HepG2 (cell line): ENCODE measurements at regions not wholly inside any gene's neighbourhood (a gene's known extent, or its start where the extent isn't known, plus 50 kb on each side); places are given as distances from the start of the nearest gene placed in this dataset.

Experiments
- ATAC-seq: fragments of 200-7000 bp; cut with Tn5 transposase; 3 replicates; pipeline ENCODE4 v1.9.1; 2020; ENCODE audit warnings: mild to moderate bottlenecking, moderate library complexity
- BruUV-seq: library from RNA; stranded (reverse); fragments of 400-500 nt; replicated peaks from 2 replicates; lab custom pipeline; 2021; lab: Mats Ljungman, UMichigan
- CTCF ChIA-PET: fragments of 300-600 bp; formaldehyde crosslinking; extraction: SDS; loops from one replicate; lab custom pipeline; 2021; ENCODE audit warnings: low total read pairs, inconsistent platforms, low intra/inter-chr PET ratio; lab: Yijun Ruan, JAX
- POLR2A ChIA-PET: fragments of 350-600 bp; sonication (Branson Sonifier 250); formaldehyde crosslinking; loops from one replicate; lab custom pipeline; 2020; ENCODE audit warnings: antibody characterized with exemption, inconsistent platforms; lab: Yijun Ruan, JAX
- DNase-seq: peaks from one replicate; pipeline ENCODE4 v3.0.0-alpha.2; 2015; ENCODE audit warnings: low spot score
- FAIRE-seq: peaks from 3 replicates; lab custom pipeline; 2011; peaks lifted over from hg19 to GRCh38; lab: Jason Lieb, UNC
- H2AFZ ChIP-seq: one replicate; pipeline ENCODE4 v1.6.1; 2011; ENCODE audit warnings: low read length, inconsistent platforms
- H3K27ac ChIP-seq: fragments of 300-600 bp; 3 replicates; pipeline ENCODE4 v1.8.0; 2011; ENCODE audit warnings: mixed run types, mild to moderate bottlenecking, mixed read lengths, low read length, inconsistent platforms; ENCODE audit not compliant: insufficient read depth; ENCODE audit errors: extremely low read length
- H3K27me3 ChIP-seq, 2 experiments: fragments of 200-600 bp in 1 of 2; 2 replicates in 1 of 2; 3 replicates in 1 of 2; pipeline versions ENCODE4 v1.6.0 to v1.8.0; 2011; ENCODE audit warnings: low read length in 2 of 2, mild to moderate bottlenecking in 2 of 2, moderate library complexity in 2 of 2, inconsistent platforms in 1 of 2; ENCODE audit not compliant: insufficient read depth in 2 of 2, control insufficient read depth in 1 of 2
- H3K36me3 ChIP-seq, 2 experiments: fragments of 200-600 bp in 1 of 2; replicated peaks in 1 of 2; 2 replicates in 1 of 2; 3 replicates in 1 of 2; pipeline versions ENCODE4 v1.5.1 to v1.8.0; 2011; ENCODE audit warnings: low read length in 2 of 2, inconsistent platforms in 1 of 2; ENCODE audit not compliant: insufficient read depth in 2 of 2, control insufficient read depth in 1 of 2
- H3K4me1 ChIP-seq: 2 replicates; pipeline ENCODE4 v1.5.1; 2012; ENCODE audit warnings: low read length, inconsistent platforms; ENCODE audit not compliant: insufficient read depth
- H3K4me2 ChIP-seq: 2 replicates; pipeline ENCODE4 v1.6.0; 2011; ENCODE audit warnings: low read depth, low read length, inconsistent platforms
- H3K4me3 ChIP-seq, 3 experiments: fragments of 200-600 bp in 1 of 3; sonication (generic), shearing (Covaris generic) in 1 of 3; replicated peaks in 1 of 3; 2 replicates each; pipeline ENCODE4 v1.5.1; 2011 to 2016; ENCODE audit warnings: low read length in 3 of 3, inconsistent platforms in 2 of 3, low read depth in 2 of 3, mild to moderate bottlenecking in 2 of 3, control low read depth in 1 of 3, mixed read lengths in 1 of 3; ENCODE audit not compliant: insufficient read depth in 1 of 3
- H3K79me2 ChIP-seq: one replicate; pipeline ENCODE4 v1.6.1; 2011; ENCODE audit warnings: low read length, inconsistent platforms; ENCODE audit not compliant: insufficient read depth
- H3K9ac ChIP-seq: 2 replicates; pipeline ENCODE4 v1.6.0; 2011; ENCODE audit warnings: mild to moderate bottlenecking, low read depth, low read length, inconsistent platforms; ENCODE audit not compliant: insufficient read depth
- H3K9me3 ChIP-seq: 2 replicates; pipeline ENCODE4 v1.5.1; 2012; ENCODE audit warnings: mild to moderate bottlenecking, low read length
- H4K20me1 ChIP-seq: 2 replicates; pipeline ENCODE4 v1.6.0; 2011; ENCODE audit warnings: inconsistent platforms, mild to moderate bottlenecking, low read length, moderate library complexity; ENCODE audit not compliant: insufficient read depth
- ARNTL ChIP-seq: sonication (generic); formaldehyde crosslinking; IDR thresholded peaks from 2 replicates; pipeline ENCODE4 v1.4.0; 2020; ENCODE audit warnings: mild to moderate bottlenecking, missing genetic modification reagents
- CHCHD3 ChIP-seq: sonication (generic); formaldehyde crosslinking; IDR thresholded peaks from 2 replicates; pipeline ENCODE4 v1.8.0; 2022; ENCODE audit warnings: mild to moderate bottlenecking, missing genetic modification reagents, moderate library complexity
- ETS1 ChIP-seq: sonication (generic); formaldehyde crosslinking; IDR thresholded peaks from 2 replicates; pipeline ENCODE4 v1.4.0; 2020; ENCODE audit warnings: missing genetic modification reagents
- FOXC1 ChIP-seq: sonication (generic); formaldehyde crosslinking; IDR thresholded peaks from 2 replicates; pipeline ENCODE4 v1.8.0; 2022; ENCODE audit warnings: mild to moderate bottlenecking, missing genetic modification reagents, borderline replicate concordance
- FOXP1 ChIP-seq, 2 experiments: fragments of 450-650 bp in 1 of 2; IDR thresholded peaks; 2 replicates each; pipeline ENCODE4 v1.6.1; 2017 to 2018; ENCODE audit warnings: antibody characterized with exemption in 1 of 2
- HMG20A ChIP-seq: IDR thresholded peaks from 2 replicates; pipeline ENCODE4 v1.6.1; 2016; ENCODE audit warnings: borderline replicate concordance
- HMG20B ChIP-seq: conservative IDR thresholded peaks from 2 replicates; pipeline ENCODE4 v1.6.1; 2016; ENCODE audit warnings: missing genetic modification reagents, missing compliant biosample characterization
- KAT7 ChIP-seq: IDR thresholded peaks from 2 replicates; pipeline ENCODE4 v1.6.1; 2018; ENCODE audit warnings: borderline replicate concordance, missing compliant biosample characterization
- KDM2A ChIP-seq: sonication (generic); formaldehyde crosslinking; IDR thresholded peaks from 2 replicates; pipeline ENCODE4 v1.4.0; 2020; ENCODE audit warnings: low read depth, missing genetic modification reagents, borderline replicate concordance
- NR3C1 ChIP-seq: sonication (generic); formaldehyde crosslinking; IDR thresholded peaks from 2 replicates; pipeline ENCODE4 v1.4.0; 2020; ENCODE audit warnings: missing genetic modification reagents
- PAX8 ChIP-seq: sonication (generic); formaldehyde crosslinking; IDR thresholded peaks from 2 replicates; pipeline ENCODE4 v1.8.0; 2022; ENCODE audit warnings: mild to moderate bottlenecking, missing genetic modification reagents, borderline replicate concordance
- PHF8 ChIP-seq: sonication (generic); formaldehyde crosslinking; IDR thresholded peaks from 2 replicates; pipeline ENCODE4 v1.5.0; 2020; ENCODE audit warnings: missing genetic modification reagents
- POGZ ChIP-seq: sonication (generic); formaldehyde crosslinking; IDR thresholded peaks from 2 replicates; pipeline ENCODE4 v1.4.0; 2020; ENCODE audit warnings: mild to moderate bottlenecking, missing genetic modification reagents
- SRSF1 ChIP-seq: fragments of 200-400 bp; formaldehyde crosslinking; optimal IDR thresholded peaks from 2 replicates; pipeline ENCODE3; 2017; ENCODE audit warnings: mild to moderate bottlenecking, low read depth, low read length, moderate library complexity
- WIZ ChIP-seq: sonication (generic); formaldehyde crosslinking; IDR thresholded peaks from 2 replicates; pipeline ENCODE4 v1.5.1; 2020; ENCODE audit warnings: mild to moderate bottlenecking, missing genetic modification reagents
- ZNF143 ChIP-seq: sonication (generic); formaldehyde crosslinking; IDR thresholded peaks from 2 replicates; pipeline ENCODE4 v1.4.0; 2020; ENCODE audit warnings: missing genetic modification reagents
- ZNF333 ChIP-seq: sonication (generic); formaldehyde crosslinking; IDR thresholded peaks from 2 replicates; pipeline ENCODE4 v1.4.0; 2020; ENCODE audit warnings: mild to moderate bottlenecking, missing genetic modification reagents, borderline replicate concordance
- ZNF343 ChIP-seq: sonication (generic); formaldehyde crosslinking; IDR thresholded peaks from 2 replicates; pipeline ENCODE4 v1.4.0; 2020; ENCODE audit warnings: mild to moderate bottlenecking, missing genetic modification reagents
- WGBS: methylation state at CpG from one replicate; pipeline ENCODE4 v1.1.6; 2017; ENCODE audit warnings: low lambda C conversion rate; 5-methylcytosine and 5-hydroxymethylcytosine counted together
- in situ Hi-C: cut with HindIII; loops from 2 replicates; pipeline ENCODE4 v1.10.0; 2017; ENCODE audit warnings: low pct_unique_long_range_greater_than_20kb; ENCODE audit not compliant: extremely low pct_ligation_motif_present
- intact Hi-C: fragments of 100-400 bp; cut with micrococcal nuclease; formaldehyde crosslinking; loops from one replicate; pipeline ENCODE4 v1.10.0; 2022; ENCODE audit not compliant: unreplicated experiment
- TF ChIP-seq, protein P1 (sequence below): sonication (generic); formaldehyde crosslinking; IDR thresholded peaks from 2 replicates; pipeline ENCODE4 v1.5.0; 2020; ENCODE audit warnings: mild to moderate bottlenecking, missing genetic modification reagents
- TF ChIP-seq, protein P2 (sequence below): sonication (generic); formaldehyde crosslinking; IDR thresholded peaks from 2 replicates; pipeline ENCODE4 v1.4.0; 2020; ENCODE audit warnings: missing genetic modification reagents

DNA sequence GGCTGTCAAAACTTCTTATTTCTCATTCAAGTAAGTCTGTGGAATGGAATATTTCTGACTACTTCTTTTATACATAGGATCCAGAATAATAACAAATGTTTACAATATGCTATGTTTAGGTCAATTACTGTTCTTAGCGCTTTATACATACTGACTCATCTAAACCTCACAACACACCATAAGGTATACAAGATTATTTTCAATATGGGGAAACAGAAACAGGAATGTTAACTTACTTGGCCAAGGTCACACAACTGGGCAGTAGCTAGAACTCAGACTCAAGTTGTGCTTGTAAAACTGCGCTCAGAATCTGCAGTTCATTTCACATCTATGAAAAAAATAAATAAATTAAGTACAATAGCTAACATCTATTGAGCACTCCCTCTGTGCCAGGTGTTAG lies 168.0 kb downstream of the GNAI1 start (continued):
- TF ChIP-seq, protein P1, sequence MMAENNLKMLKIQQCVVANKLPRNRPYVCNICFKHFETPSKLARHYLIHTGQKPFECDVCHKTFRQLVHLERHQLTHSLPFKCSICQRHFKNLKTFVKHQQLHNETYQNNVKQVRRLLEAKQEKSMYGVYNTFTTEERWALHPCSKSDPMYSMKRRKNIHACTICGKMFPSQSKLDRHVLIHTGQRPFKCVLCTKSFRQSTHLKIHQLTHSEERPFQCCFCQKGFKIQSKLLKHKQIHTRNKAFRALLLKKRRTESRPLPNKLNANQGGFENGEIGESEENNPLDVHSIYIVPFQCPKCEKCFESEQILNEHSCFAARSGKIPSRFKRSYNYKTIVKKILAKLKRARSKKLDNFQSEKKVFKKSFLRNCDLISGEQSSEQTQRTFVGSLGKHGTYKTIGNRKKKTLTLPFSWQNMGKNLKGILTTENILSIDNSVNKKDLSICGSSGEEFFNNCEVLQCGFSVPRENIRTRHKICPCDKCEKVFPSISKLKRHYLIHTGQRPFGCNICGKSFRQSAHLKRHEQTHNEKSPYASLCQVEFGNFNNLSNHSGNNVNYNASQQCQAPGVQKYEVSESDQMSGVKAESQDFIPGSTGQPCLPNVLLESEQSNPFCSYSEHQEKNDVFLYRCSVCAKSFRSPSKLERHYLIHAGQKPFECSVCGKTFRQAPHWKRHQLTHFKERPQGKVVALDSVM (CRISPR knock-in tag) = no peak
- no peak for TF ChIP-seq HMG20B (CRISPR knock-in tag)

DNA sequence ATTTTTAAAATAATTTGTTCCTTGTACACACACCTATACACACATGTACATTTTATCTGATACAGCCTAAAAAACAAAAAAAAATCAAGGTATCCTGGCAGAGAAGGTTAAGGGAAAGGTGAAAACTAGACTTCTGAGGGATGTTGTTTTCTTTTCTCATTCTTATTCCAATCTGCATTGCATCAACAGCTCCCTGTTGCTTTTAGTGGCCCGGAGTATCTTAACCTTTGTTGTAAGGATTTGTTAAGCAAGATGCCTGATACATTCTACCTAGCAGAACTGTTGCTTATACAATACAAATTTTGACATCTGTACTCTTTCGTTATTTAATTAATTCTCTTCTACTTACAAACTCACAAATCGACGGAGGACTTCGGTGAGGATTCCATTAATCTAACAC lies 167.4 kb downstream of the GNAI1 start:
- ATAC-seq = no peak
- 60% methylated on average over 5 of the region's 5 CpGs for WGBS
- no TSS peak for BruUV-seq
- in situ Hi-C loops (no loop called here), intact Hi-C loops (no loop called here)
- Histone ChIP-seq H3K27me3 (no peaks in the 10 kb centered on the region), H3K9ac (no peak overlapping the region), H3K27ac (no peak overlapping the region), H3K4me2 (no peak overlapping the region), H4K20me1 (no peaks in the 10 kb centered on the region), H3K9me3 (no peaks in the 10 kb centered on the region), H3K4me3 (no peak overlapping the region), H2AFZ (no peak overlapping the region), H3K79me2 (no peaks in the 10 kb centered on the region), H3K36me3 (no peaks in the 10 kb centered on the region), H3K4me1 (no peaks in the 10 kb centered on the region)
- POLR2A ChIA-PET = no interaction called here
- DNase-seq = no peak
- FAIRE-seq = no peak
- CTCF ChIA-PET = no interaction called here
- TF ChIP-seq ZNF333 (CRISPR knock-in tag) (no peak), NR3C1 (CRISPR knock-in tag) (no peak), ZNF143 (no peak), CHCHD3 (CRISPR knock-in tag) (no peak), ETS1 (CRISPR knock-in tag) (no peak), PHF8 (no peak), KAT7 (CRISPR knock-in tag) (no peak), KDM2A (no peak), FOXP1 (IDR thresholded peaks at IDR 0.05) (no peak), FOXP1 (CRISPR knock-in tag; IDR thresholded peaks at IDR 0.05) (no peak), SRSF1 (no peak), ARNTL (CRISPR knock-in tag) (no peak), HMG20A (CRISPR knock-in tag) (no peak), WIZ (CRISPR knock-in tag) (no peak), ZNF343 (CRISPR knock-in tag) (no peak), POGZ (CRISPR knock-in tag) (no peak), FOXC1 (CRISPR knock-in tag) (no peak), PAX8 (CRISPR knock-in tag) (no peak)
- TF ChIP-seq, protein P2, sequence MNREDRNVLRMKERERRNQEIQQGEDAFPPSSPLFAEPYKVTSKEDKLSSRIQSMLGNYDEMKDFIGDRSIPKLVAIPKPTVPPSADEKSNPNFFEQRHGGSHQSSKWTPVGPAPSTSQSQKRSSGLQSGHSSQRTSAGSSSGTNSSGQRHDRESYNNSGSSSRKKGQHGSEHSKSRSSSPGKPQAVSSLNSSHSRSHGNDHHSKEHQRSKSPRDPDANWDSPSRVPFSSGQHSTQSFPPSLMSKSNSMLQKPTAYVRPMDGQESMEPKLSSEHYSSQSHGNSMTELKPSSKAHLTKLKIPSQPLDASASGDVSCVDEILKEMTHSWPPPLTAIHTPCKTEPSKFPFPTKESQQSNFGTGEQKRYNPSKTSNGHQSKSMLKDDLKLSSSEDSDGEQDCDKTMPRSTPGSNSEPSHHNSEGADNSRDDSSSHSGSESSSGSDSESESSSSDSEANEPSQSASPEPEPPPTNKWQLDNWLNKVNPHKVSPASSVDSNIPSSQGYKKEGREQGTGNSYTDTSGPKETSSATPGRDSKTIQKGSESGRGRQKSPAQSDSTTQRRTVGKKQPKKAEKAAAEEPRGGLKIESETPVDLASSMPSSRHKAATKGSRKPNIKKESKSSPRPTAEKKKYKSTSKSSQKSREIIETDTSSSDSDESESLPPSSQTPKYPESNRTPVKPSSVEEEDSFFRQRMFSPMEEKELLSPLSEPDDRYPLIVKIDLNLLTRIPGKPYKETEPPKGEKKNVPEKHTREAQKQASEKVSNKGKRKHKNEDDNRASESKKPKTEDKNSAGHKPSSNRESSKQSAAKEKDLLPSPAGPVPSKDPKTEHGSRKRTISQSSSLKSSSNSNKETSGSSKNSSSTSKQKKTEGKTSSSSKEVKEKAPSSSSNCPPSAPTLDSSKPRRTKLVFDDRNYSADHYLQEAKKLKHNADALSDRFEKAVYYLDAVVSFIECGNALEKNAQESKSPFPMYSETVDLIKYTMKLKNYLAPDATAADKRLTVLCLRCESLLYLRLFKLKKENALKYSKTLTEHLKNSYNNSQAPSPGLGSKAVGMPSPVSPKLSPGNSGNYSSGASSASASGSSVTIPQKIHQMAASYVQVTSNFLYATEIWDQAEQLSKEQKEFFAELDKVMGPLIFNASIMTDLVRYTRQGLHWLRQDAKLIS (CRISPR knock-in tag) = no peak
